ENCODE measurements at regions not wholly inside any gene's neighbourhood (a gene's known extent, or its start where the extent isn't known, plus 50 kb on each side); places are given as distances from the start of the nearest gene placed in this dataset.

GRCh38 chr16:9428355-9429005, 337.0 kb downstream of the HAPSTR1 start:
- no peak for TF ChIP-seq CTCF (conservative IDR thresholded peaks at IDR 0.05)
- TF ChIP-seq ZFX (IDR thresholded peaks at IDR 0.05) = no peak

All from C4-2B (cell line).